B cell (primary cell): ENCODE measurements at regions not wholly inside any gene's neighbourhood (a gene's known extent, or its start where the extent isn't known, plus 50 kb on each side); places are given as distances from the start of the nearest gene placed in this dataset.

Experiments
- EZH2 ChIP-seq: IDR thresholded peaks from 2 replicates; pipeline ENCODE4 v1.6.1; 2012; ENCODE audit warnings: borderline replicate concordance, low read depth, mild to moderate bottlenecking, moderate library complexity, low read length; ENCODE audit not compliant: insufficient read depth, poor library complexity, severe bottlenecking
- TF ChIP-seq, protein P1 (sequence below): fragments of 200-600 bp; IDR thresholded peaks from one replicate; pipeline ENCODE4 v1.8.0; 2022; ENCODE audit warnings: antibody characterized with exemption, mild to moderate bottlenecking

- TF ChIP-seq EZH2 = no peak
- TF ChIP-seq, protein P1, sequence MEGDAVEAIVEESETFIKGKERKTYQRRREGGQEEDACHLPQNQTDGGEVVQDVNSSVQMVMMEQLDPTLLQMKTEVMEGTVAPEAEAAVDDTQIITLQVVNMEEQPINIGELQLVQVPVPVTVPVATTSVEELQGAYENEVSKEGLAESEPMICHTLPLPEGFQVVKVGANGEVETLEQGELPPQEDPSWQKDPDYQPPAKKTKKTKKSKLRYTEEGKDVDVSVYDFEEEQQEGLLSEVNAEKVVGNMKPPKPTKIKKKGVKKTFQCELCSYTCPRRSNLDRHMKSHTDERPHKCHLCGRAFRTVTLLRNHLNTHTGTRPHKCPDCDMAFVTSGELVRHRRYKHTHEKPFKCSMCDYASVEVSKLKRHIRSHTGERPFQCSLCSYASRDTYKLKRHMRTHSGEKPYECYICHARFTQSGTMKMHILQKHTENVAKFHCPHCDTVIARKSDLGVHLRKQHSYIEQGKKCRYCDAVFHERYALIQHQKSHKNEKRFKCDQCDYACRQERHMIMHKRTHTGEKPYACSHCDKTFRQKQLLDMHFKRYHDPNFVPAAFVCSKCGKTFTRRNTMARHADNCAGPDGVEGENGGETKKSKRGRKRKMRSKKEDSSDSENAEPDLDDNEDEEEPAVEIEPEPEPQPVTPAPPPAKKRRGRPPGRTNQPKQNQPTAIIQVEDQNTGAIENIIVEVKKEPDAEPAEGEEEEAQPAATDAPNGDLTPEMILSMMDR = no peak
Measured at GRCh38 chr6:122078481-122078880, 321.0 kb upstream of the HSF2 start.
